NB4 (cell line): ENCODE measurements at regions not wholly inside any gene's neighbourhood (a gene's known extent, or its start where the extent isn't known, plus 50 kb on each side); places are given as distances from the start of the nearest gene placed in this dataset.

ENCODE experiments used
- CTCF ChIP-seq: IDR thresholded peaks from one replicate; pipeline ENCODE4 v1.5.1; 2012; ENCODE audit warnings: low read depth, low read length
- MAX ChIP-seq: IDR thresholded peaks from 2 replicates; pipeline ENCODE4 v1.6.1; 2011; ENCODE audit warnings: low read depth, low read length
- POLR2A ChIP-seq: IDR thresholded peaks from 2 replicates; pipeline ENCODE4 v1.6.1; 2011; ENCODE audit warnings: mild to moderate bottlenecking; ENCODE audit not compliant: insufficient read length; ENCODE audit errors: extremely low read depth

DNA sequence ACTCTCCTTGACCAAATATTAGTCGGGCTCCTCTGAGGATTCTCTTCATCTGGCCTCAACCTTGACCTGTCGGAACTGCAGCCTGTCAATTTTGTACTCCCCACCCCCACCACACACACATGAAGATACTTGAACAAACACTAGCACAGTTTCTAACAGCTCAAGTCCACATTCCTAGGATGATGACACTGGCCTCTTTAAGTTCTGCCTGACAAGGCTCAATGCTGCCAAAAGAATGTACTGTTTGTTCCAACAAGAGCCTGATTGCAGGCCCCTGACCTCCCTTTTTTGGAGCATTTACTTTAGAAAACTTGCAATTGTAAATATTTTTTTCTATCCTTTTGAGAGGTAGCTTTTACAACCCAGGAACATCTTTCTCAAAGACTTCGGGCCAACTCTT lies 169.2 kb upstream of the IRS2 start:
- no peak for TF ChIP-seq CTCF
- TF ChIP-seq MAX = no peak
- no peak for TF ChIP-seq POLR2A
